ENCODE measurements at regions not wholly inside any gene's neighbourhood (a gene's known extent, or its start where the extent isn't known, plus 50 kb on each side); places are given as distances from the start of the nearest gene placed in this dataset.

- TF ChIP-seq, protein P1, sequence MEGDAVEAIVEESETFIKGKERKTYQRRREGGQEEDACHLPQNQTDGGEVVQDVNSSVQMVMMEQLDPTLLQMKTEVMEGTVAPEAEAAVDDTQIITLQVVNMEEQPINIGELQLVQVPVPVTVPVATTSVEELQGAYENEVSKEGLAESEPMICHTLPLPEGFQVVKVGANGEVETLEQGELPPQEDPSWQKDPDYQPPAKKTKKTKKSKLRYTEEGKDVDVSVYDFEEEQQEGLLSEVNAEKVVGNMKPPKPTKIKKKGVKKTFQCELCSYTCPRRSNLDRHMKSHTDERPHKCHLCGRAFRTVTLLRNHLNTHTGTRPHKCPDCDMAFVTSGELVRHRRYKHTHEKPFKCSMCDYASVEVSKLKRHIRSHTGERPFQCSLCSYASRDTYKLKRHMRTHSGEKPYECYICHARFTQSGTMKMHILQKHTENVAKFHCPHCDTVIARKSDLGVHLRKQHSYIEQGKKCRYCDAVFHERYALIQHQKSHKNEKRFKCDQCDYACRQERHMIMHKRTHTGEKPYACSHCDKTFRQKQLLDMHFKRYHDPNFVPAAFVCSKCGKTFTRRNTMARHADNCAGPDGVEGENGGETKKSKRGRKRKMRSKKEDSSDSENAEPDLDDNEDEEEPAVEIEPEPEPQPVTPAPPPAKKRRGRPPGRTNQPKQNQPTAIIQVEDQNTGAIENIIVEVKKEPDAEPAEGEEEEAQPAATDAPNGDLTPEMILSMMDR (IDR thresholded peaks at IDR 0.05) = no peak
- TF ChIP-seq EZH2 (IDR thresholded peaks at IDR 0.05; ENCODE audit: borderline replicate concordance, insufficient read depth, low read depth, low read length, poor library complexity, severe bottlenecking) = no peak
These were observed 94.6 kb upstream of the WDR44 start for GRCh38 chrX:118251271-118251670.

Data from B cell (primary cell).